Endothelial cell (in vitro differentiated cells): ENCODE measurements at regions not wholly inside any gene's neighbourhood (a gene's known extent, or its start where the extent isn't known, plus 50 kb on each side); places are given as distances from the start of the nearest gene placed in this dataset.
"Not testable (repeated sequence)": the region's sequence is repeated elsewhere in the genome, so short reads cannot be mapped to it uniquely, and the experiment has no call there.

ENCODE experiments used
- DNase-seq: peaks from one replicate; pipeline ENCODE4 v3.0.0; 2021; ENCODE audit warnings: low spot score
- H3K27ac Mint-ChIP-seq: one replicate; pipeline ENCODE4 v1.8.0; 2021; ENCODE audit warnings: mixed read lengths, inconsistent platforms; ENCODE audit not compliant: unreplicated experiment
- H3K27me3 Mint-ChIP-seq: one replicate; pipeline ENCODE4 v1.8.0; 2021; ENCODE audit warnings: mild to moderate bottlenecking, moderate library complexity, mixed read lengths, inconsistent platforms; ENCODE audit not compliant: unreplicated experiment
- H3K36me3 Mint-ChIP-seq: one replicate; pipeline ENCODE4 v1.8.0; 2021; ENCODE audit warnings: mild to moderate bottlenecking, low read depth, mixed read lengths, inconsistent platforms; ENCODE audit not compliant: unreplicated experiment
- H3K4me1 Mint-ChIP-seq: one replicate; pipeline ENCODE4 v1.8.0; 2021; ENCODE audit warnings: mild to moderate bottlenecking, mixed read lengths, inconsistent platforms; ENCODE audit not compliant: unreplicated experiment
- H3K4me3 Mint-ChIP-seq: one replicate; pipeline ENCODE4 v1.8.0; 2021; ENCODE audit warnings: mild to moderate bottlenecking, mixed read lengths, inconsistent platforms; ENCODE audit not compliant: unreplicated experiment
- H3K9me3 Mint-ChIP-seq: one replicate; pipeline ENCODE4 v1.8.0; 2021; ENCODE audit warnings: mixed read lengths, inconsistent platforms; ENCODE audit not compliant: unreplicated experiment
- CTCF ChIP-seq: fragments of 200-600 bp; sonication (generic); IDR thresholded peaks from one replicate; pipeline ENCODE4 v1.5.0; 2021; ENCODE audit warnings: antibody characterized with exemption; ENCODE audit not compliant: unreplicated experiment

GRCh38 chr16:63416712-63417111 lies 1380.5 kb upstream of the CDH8 start:
- Mint-ChIP-seq H3K9me3 (no peaks in the 10 kb centered on the region), H3K4me1 (no peaks in the 10 kb centered on the region), H3K4me3 (no peak overlapping the region), H3K27ac (no peak overlapping the region), H3K36me3 (no peaks in the 10 kb centered on the region), H3K27me3 (no peaks in the 10 kb centered on the region)
- no peak for TF ChIP-seq CTCF
- no peak for DNase-seq

- no peak overlapping the region for H3K27ac Mint-ChIP-seq
- no peak overlapping the region for H3K4me3 Mint-ChIP-seq
- H3K27me3 Mint-ChIP-seq: no peaks in the 10 kb centered on the region
- H3K4me1 Mint-ChIP-seq: no peaks in the 10 kb centered on the region
- no peaks in the 10 kb centered on the region for H3K9me3 Mint-ChIP-seq
- DNase-seq: no peak
- no peak for TF ChIP-seq CTCF
- H3K36me3 Mint-ChIP-seq: no peaks in the 10 kb centered on the region
Observed at GRCh38 chr16:63415014-63415413, 1378.8 kb upstream of the CDH8 start.

GRCh38 chr16:63410594-63410993 lies 1374.4 kb upstream of the CDH8 start:
- Mint-ChIP-seq H3K27me3 (no peaks in the 10 kb centered on the region), H3K4me1 (no peaks in the 10 kb centered on the region), H3K9me3 (no peaks in the 10 kb centered on the region), H3K27ac (no peak overlapping the region), H3K4me3 (no peak overlapping the region), H3K36me3 (no peaks in the 10 kb centered on the region)
- no peak for DNase-seq
- no peak for TF ChIP-seq CTCF

- H3K27me3 Mint-ChIP-seq: no peaks in the 10 kb centered on the region
- no peaks in the 10 kb centered on the region for H3K36me3 Mint-ChIP-seq
- H3K27ac Mint-ChIP-seq: no peak overlapping the region
- no peaks in the 10 kb centered on the region for H3K4me1 Mint-ChIP-seq
- no peak for DNase-seq
- H3K9me3 Mint-ChIP-seq: no peaks in the 10 kb centered on the region
- no peak overlapping the region for H3K4me3 Mint-ChIP-seq
- TF ChIP-seq CTCF: no peak
Observed at GRCh38 chr16:63403792-63404191, 1367.6 kb upstream of the CDH8 start.

GRCh38 chr16:63388277-63388676 lies 1352.0 kb upstream of the CDH8 start:
- not testable (repeated sequence) for DNase-seq, H3K4me3 Mint-ChIP-seq, H3K27me3 Mint-ChIP-seq, H3K4me1 Mint-ChIP-seq, H3K9me3 Mint-ChIP-seq, H3K36me3 Mint-ChIP-seq, H3K27ac Mint-ChIP-seq
